AG04449 (cell line): ENCODE measurements at regions not wholly inside any gene's neighbourhood (a gene's known extent, or its start where the extent isn't known, plus 50 kb on each side); places are given as distances from the start of the nearest gene placed in this dataset.

Source experiments
- CTCF ChIA-PET: fragments of 350-600 bp; formaldehyde crosslinking; extraction: SDS; loops from one replicate; lab custom pipeline; 2021; ENCODE audit warnings: antibody characterized with exemption; lab: Yijun Ruan, JAX
- POLR2A ChIA-PET: fragments of 400-600, 350-600 bp; formaldehyde crosslinking; extraction: SDS; loops from one replicate; lab custom pipeline; 2020; ENCODE audit warnings: antibody characterized with exemption, inconsistent platforms; lab: Yijun Ruan, JAX
- DNase-seq: peaks from one replicate; pipeline ENCODE4 v3.0.0-alpha.2; 2010; ENCODE audit warnings: low read depth, low spot score
- H3K4me3 ChIP-seq: 2 replicates; pipeline ENCODE4 v1.5.1; 2011; ENCODE audit warnings: low read depth, mild to moderate bottlenecking, control low read depth, low read length
- CTCF ChIP-seq: IDR thresholded peaks from one replicate; pipeline ENCODE4 v1.5.1; 2011; ENCODE audit warnings: mild to moderate bottlenecking, moderate library complexity, low read length, control low read depth, inconsistent platforms; ENCODE audit not compliant: insufficient read depth; ENCODE audit errors: missing control alignments

GRCh38 chr15:66961901-66962300 lies 103.5 kb upstream of the SMAD3 start:
- ChIA-PET POLR2A (no interaction called here), CTCF (interaction anchor here (1.0 to 1.2 kb wide), 2 partner anchors 16 to 342 kb away, joined by 3 read pairs; no protein-coding TSS in a partner anchor)
- no peak overlapping the region for H3K4me3 ChIP-seq
- no peak for TF ChIP-seq CTCF
- no peak for DNase-seq

DNA sequence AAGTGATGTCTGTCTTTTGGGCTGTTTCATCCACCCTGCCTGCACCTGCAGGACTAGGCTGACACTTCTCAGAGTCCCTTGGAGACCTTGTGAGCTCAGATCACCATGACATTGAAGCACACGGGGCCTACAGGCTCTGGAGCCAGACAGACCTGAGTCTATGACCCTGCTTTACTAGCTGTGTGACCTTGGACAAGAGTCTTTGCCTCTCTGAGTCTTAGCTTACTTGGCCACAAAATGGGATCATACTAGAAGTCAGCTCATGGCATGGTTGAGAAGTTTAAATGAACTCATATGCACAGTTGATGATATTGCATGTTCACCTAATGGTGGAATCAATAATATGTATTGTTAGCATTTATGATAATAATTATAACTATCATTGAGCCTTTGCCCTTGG lies 102.9 kb upstream of the SMAD3 start:
- POLR2A ChIA-PET: no interaction called here
- DNase-seq: no peak

GRCh38 chr15:66963084-66963483 lies 102.3 kb upstream of the SMAD3 start:
- H3K4me3 ChIP-seq: no peak overlapping the region
- DNase-seq: no peak
- CTCF ChIA-PET: interaction anchor here (0.7 to 1.3 kb wide), 2 partner anchors 17 to 494 kb away, joined by 3 read pairs; no protein-coding TSS in a partner anchor
- TF ChIP-seq CTCF: no peak
- POLR2A ChIA-PET: no interaction called here

More for the DNA sequence above, 102.9 kb upstream of the SMAD3 start:
- no peak overlapping the region for H3K4me3 ChIP-seq
- no peak for TF ChIP-seq CTCF
- CTCF ChIA-PET: interaction anchor here (0.7 to 1.3 kb wide), 2 partner anchors 18 to 494 kb away, joined by 3 read pairs; no protein-coding TSS in a partner anchor

- no peak for TF ChIP-seq CTCF
- DNase-seq: no peak
- H3K4me3 ChIP-seq: no peak overlapping the region
- ChIA-PET POLR2A (no interaction called here), CTCF (no interaction called here)
Observed at GRCh38 chr15:66963710-66964109, 101.7 kb upstream of the SMAD3 start.

DNA sequence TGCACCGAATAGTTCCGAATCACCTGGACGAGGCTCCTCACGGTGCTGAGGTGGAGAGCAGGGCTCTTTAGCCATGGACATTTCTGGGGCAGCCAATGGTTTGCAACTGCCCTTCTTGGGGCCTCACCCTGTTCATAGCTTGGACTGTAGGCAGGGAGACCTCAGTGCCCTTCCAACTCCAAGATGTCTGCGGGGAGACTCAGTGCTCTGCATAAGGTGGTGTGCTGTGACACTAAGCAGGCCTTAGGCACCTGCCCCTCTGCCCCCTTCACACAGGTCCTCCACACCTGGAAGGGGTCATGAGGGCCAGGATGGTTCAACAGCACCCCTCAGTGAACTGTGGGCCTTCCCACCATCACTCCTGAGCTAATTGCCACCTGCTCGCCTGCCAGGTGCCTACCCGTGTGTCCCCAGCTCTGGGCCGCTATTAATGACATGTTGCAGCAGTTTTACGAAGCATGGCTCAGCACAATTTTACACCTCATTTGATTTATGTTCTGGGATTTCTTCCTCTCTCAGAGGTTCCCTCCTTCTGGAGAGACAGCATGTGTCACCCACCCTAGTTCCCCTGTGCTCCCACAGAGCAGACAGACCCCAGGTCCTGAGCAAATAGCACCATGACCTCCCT lies 101.2 kb upstream of the SMAD3 start:
- CTCF ChIA-PET: no interaction called here
- DNase-seq: no peak
- POLR2A ChIA-PET: no interaction called here
- no peak for TF ChIP-seq CTCF
- no peak overlapping the region for H3K4me3 ChIP-seq

DNA sequence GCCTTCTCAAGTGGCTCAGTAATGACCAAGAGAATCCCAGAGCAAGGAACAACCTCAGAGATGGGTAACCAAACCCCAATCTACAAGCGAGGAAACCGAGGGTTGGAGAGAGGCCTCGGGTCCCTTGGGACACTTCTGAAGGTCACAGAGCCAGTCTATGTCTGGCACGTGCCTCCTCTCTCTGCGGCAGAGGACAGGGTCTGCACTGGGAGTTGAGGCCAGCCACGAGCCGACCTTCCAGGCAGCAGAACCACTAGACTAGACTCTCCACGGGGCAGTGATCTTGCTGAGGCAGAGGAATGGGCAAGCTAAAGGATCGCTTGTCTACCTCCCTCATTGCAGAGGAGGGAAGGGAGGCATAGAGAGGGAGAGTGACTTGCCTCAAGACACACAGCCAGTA lies 100.6 kb upstream of the SMAD3 start:
- TF ChIP-seq CTCF: no peak
- DNase-seq: no peak
- CTCF ChIA-PET: no interaction called here
- H3K4me3 ChIP-seq: no peak overlapping the region
- POLR2A ChIA-PET: no interaction called here
